HL-60 (cell line): ENCODE measurements at regions not wholly inside any gene's neighbourhood (a gene's known extent, or its start where the extent isn't known, plus 50 kb on each side); places are given as distances from the start of the nearest gene placed in this dataset.

Experiments
- GABPA ChIP-seq: IDR thresholded peaks from 2 replicates; pipeline ENCODE4 v1.6.1; 2012; ENCODE audit warnings: low read depth
- POLR2AphosphoS5 ChIP-seq: IDR thresholded peaks from 2 replicates; pipeline ENCODE4 v1.6.1; 2012; ENCODE audit warnings: low read depth
- SPI1 ChIP-seq: IDR thresholded peaks from 2 replicates; pipeline ENCODE4 v1.6.1; 2012; ENCODE audit warnings: low read depth, mild to moderate bottlenecking, borderline replicate concordance
- TF ChIP-seq, protein P1 (sequence below): IDR thresholded peaks from one replicate; pipeline ENCODE4 v1.5.1; 2011; ENCODE audit warnings: low read length, control low read depth, inconsistent platforms; ENCODE audit not compliant: insufficient read depth
- TF ChIP-seq, protein P2 (sequence below): IDR thresholded peaks from 2 replicates; pipeline ENCODE4 v1.6.1; 2012; ENCODE audit warnings: low read depth; ENCODE audit not compliant: insufficient replicate concordance

DNA sequence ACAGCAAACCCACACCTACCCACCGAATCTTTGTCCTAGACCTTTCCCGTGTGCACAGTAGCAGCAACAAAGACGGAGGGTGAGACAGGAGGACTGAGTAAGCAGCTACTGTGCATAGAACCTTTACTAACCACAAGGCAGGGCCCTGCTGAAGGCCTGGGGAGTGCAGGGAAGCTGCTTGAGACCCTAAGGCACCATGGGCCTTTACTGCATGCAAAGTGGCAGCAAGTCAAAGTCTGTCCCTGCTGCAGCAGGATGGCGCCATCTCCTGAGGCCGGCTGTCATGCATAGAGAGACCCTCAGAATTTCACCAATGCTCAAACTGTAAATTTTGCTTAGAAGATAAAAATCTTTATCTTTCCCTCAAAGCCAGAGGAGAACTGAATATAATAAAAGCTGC is 610.5 kb downstream of the ACTR3B start:
- TF ChIP-seq, protein P1, sequence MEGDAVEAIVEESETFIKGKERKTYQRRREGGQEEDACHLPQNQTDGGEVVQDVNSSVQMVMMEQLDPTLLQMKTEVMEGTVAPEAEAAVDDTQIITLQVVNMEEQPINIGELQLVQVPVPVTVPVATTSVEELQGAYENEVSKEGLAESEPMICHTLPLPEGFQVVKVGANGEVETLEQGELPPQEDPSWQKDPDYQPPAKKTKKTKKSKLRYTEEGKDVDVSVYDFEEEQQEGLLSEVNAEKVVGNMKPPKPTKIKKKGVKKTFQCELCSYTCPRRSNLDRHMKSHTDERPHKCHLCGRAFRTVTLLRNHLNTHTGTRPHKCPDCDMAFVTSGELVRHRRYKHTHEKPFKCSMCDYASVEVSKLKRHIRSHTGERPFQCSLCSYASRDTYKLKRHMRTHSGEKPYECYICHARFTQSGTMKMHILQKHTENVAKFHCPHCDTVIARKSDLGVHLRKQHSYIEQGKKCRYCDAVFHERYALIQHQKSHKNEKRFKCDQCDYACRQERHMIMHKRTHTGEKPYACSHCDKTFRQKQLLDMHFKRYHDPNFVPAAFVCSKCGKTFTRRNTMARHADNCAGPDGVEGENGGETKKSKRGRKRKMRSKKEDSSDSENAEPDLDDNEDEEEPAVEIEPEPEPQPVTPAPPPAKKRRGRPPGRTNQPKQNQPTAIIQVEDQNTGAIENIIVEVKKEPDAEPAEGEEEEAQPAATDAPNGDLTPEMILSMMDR = no peak
- TF ChIP-seq, protein P2, sequence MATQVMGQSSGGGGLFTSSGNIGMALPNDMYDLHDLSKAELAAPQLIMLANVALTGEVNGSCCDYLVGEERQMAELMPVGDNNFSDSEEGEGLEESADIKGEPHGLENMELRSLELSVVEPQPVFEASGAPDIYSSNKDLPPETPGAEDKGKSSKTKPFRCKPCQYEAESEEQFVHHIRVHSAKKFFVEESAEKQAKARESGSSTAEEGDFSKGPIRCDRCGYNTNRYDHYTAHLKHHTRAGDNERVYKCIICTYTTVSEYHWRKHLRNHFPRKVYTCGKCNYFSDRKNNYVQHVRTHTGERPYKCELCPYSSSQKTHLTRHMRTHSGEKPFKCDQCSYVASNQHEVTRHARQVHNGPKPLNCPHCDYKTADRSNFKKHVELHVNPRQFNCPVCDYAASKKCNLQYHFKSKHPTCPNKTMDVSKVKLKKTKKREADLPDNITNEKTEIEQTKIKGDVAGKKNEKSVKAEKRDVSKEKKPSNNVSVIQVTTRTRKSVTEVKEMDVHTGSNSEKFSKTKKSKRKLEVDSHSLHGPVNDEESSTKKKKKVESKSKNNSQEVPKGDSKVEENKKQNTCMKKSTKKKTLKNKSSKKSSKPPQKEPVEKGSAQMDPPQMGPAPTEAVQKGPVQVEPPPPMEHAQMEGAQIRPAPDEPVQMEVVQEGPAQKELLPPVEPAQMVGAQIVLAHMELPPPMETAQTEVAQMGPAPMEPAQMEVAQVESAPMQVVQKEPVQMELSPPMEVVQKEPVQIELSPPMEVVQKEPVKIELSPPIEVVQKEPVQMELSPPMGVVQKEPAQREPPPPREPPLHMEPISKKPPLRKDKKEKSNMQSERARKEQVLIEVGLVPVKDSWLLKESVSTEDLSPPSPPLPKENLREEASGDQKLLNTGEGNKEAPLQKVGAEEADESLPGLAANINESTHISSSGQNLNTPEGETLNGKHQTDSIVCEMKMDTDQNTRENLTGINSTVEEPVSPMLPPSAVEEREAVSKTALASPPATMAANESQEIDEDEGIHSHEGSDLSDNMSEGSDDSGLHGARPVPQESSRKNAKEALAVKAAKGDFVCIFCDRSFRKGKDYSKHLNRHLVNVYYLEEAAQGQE = no peak
- no peak for TF ChIP-seq POLR2AphosphoS5
- no peak for TF ChIP-seq SPI1
- TF ChIP-seq GABPA = no peak
